HUDEP-2 (cell line): ENCODE measurements at regions not wholly inside any gene's neighbourhood (a gene's known extent, or its start where the extent isn't known, plus 50 kb on each side); places are given as distances from the start of the nearest gene placed in this dataset.
A peak's percentile ranks its signal among the peaks of the same experiment; 100 is the strongest.

ENCODE experiments used
- DNase-seq, 76 experiments: peaks; one replicate each; lab custom pipeline; 2025; ENCODE audit not compliant: unreplicated experiment in 76 of 76; lab: John Stamatoyannopoulos, UW

DNA sequence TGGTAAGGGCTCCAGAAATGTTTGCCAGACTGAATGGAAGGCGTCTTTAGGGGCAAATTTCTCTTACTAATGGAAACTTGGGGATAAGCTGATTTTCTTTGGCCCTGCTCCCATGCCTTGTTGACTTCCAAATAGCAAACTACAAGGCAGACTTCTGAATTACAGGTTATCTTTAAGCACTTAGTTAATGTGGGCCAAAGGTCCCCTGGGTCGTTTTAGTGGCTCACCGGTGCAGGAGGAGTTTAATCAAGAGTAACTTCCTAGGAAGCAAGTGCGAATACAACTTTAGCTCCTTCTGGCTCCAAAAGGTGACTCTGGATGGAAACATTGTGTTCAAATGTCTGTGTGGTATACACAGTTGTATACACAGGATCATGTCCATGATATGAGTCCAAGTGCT, 323.6 kb downstream of the SLITRK2 start:
- DNase-seq = no peak

- DNase-seq = no peak
These were observed 326.4 kb downstream of the SLITRK2 start for GRCh38 chrX:146144039-146144438.

GRCh38 chrX:146154191-146154590, 336.6 kb downstream of the SLITRK2 start:
- DNase-seq = no peak

GRCh38 chrX:146160443-146161203, 343.0 kb downstream of the SLITRK2 start:
- no peak for DNase-seq

- no peak for DNase-seq
These were observed 356.1 kb downstream of the SLITRK2 start for GRCh38 chrX:146173742-146174141.

DNA sequence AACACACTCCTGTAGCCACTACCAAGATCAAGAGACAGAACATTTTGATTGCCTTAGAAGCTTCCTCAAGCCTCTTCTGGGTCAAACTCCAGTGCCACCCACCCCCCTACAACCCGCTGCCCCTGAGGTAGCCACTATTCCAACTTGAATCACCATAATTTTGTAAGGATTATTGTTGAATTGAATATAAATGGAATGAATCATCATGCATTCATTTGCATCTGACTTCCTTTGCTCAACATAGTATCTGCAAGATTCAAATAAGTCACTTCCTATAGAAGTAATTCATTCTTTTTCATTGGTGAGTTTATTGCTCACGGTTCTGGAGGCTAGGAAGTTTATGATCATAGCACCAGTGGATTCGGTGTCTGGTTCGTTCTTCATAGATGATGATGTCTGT, 364.2 kb downstream of the SLITRK2 start:
- no peak for DNase-seq

GRCh38 chrX:146186540-146186939, 368.9 kb downstream of the SLITRK2 start:
- DNase-seq = no peak

DNA sequence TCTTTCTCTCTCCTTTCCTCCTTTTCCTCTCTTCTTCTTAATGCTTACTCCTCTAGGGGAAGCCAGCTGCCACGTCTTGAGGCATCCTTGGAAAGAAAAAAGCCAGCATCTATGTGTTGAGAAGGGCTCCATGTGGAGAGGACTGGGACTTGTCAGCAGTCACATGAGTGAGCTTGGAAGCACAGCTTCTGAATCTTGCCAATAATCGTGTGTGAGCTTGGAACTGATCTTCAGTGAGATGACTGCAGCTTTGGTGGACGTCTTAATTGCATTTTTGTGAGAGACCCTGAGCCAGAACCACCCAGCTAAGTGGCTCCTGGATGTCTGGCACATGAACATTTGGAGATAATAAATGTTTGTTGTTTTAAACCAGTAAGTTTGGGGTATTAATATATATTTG, 371.7 kb downstream of the SLITRK2 start:
- no peak for DNase-seq

DNA sequence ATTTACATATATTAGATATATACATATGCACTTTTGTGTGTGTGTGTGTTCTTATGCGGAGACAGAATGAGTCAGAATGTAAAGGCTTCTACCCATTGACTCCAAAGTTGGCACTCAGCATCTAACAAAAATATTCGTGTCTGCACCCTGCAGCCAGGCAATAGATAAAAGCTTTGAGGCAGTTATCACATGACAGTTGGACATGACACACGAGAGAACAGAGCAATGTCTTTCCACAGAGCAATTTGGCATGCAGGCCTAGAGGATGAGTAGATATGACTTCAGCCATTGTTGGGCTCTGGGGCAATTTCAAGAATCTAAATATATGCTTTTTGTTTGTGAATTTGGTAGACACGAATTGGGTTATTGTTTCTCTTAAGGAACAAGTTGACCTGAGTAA, 391.2 kb downstream of the SLITRK2 start:
- DNase-seq = no peak

DNA sequence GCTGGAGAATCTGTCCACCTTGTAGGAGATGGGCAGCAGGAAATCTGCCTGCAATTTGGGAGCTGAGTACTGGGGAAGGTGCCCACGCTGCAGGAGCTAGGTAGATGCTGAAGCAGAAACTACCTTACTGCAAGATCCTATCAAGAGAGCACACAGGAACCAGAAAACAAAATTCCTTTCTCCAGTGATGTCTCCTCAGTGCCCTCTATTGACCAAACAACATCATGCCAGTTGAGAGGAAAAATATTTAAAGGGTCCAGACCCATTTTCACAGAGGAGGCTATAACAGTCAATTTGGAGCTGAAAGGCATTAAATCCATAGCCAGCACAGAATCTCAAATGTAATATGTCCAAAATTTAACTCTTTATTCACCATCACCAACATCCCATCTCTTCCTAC, 406.8 kb downstream of the SLITRK2 start:
- DNase-seq = peak in 1 of 76 experiments; percentile 0

GRCh38 chrX:146238173-146238572, 420.5 kb downstream of the SLITRK2 start:
- DNase-seq = no peak

- no peak for DNase-seq
These were observed 424.3 kb downstream of the SLITRK2 start for GRCh38 chrX:146241902-146242301.

DNA sequence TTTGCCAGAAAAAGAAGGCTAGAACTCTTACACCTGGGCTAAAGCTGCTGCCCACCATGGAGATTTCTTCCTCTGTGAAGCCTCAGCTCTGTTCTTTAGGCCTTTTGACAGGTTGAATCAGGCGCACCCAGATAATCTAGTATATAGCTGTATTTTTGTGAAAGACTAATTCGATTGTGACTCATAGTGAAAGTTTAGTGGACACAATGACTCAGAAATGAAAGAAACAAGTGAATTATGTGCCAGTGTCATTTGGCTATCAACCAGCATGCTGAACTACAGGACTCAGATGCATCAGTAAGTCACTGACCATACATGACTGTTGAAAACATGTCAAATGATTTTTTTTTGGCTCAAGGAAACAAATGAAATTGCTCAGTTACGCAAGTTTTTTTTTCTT, 425.4 kb downstream of the SLITRK2 start:
- DNase-seq = no peak

DNA sequence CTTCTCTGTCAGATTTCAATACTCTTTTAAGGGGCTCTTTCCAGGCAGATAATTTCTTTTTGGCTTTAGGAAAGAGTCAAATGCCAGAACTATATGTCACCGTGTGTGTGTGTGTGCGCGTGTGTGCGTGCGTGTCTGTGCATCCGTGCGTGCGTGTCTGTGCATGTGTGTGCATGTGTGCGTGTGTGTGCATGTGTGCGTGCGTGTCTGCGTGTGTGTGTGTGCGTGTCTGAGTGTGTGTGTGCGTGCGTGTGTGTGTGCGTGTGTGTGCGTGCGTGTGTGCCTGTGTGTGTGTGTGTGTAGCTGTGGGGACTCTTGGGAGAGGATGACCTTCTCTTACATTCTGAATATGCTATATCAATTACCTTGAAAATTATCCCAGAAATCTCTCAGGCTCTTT, 441.6 kb downstream of the SLITRK2 start:
- DNase-seq = no peak

GRCh38 chrX:146264763-146265375, 447.2 kb downstream of the SLITRK2 start:
- no peak for DNase-seq

DNA sequence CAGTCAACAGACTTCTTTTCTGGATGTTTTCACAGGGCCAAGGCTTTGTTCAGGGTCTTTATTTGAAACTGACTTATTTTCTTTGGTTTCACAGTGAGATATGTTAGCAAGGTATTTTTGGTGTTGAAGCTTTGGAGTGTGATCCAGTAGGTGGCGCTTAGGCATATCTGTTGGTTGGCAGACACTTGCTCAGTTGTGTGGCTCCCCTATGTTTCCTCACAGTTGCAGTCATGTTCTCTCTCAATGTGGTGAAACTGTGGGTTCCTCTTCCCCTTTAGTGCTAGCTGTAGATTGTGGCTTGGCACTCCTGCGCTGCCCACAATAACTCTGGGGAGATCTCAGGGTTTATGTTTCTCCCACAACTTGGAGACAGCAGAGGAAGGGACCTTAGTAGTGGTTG, 460.8 kb downstream of the SLITRK2 start:
- no peak for DNase-seq
